SHP77 treated with DMSO at 0.1 percent for 48 hours (cell line): ENCODE measurements at regions not wholly inside any gene's neighbourhood (a gene's known extent, or its start where the extent isn't known, plus 50 kb on each side); places are given as distances from the start of the nearest gene placed in this dataset.
"Not testable (repeated sequence)": the region's sequence is repeated elsewhere in the genome, so short reads cannot be mapped to it uniquely, and the experiment has no call there.

Source experiments
- DNase-seq: peaks from one replicate; lab custom pipeline; 2025; lab: John Stamatoyannopoulos, UW

DNA sequence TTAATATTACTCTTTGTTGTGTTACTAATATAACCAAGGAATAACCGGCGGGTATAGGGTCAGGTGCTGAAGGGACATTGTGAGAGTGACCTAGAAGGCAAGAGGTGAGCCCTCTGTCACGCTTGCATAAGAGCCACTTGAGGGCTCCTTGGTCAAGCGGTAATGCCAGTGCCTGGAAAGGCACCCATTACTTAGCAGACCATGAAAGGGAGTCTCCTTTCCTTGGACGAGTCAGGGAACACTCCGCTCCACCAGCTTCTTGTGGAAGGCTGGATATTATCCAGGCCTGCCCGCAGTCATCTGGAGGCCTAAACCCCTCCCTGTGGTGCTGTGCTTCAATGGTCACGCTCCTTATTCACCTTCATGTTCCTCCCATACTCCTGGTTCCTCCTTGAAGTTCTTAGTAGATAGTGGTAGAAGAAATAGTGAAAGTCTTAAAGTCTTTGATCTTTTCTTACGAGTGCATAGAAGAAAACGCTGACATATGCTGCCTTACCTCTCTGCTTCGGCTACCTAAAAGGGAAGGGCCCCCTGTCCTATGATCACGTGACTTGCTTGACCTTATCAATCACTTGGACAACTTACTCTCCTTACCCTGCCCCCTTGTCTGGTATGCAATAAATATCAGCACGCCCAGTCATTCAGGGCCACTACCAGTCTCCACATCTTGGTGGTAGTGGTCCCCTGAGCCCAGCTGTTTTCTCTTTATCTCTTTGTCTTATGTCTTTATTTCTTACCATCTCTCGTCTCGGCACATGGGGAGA, 59.6 kb upstream of the DMRTB1 start:
- not testable (repeated sequence) for DNase-seq

DNA sequence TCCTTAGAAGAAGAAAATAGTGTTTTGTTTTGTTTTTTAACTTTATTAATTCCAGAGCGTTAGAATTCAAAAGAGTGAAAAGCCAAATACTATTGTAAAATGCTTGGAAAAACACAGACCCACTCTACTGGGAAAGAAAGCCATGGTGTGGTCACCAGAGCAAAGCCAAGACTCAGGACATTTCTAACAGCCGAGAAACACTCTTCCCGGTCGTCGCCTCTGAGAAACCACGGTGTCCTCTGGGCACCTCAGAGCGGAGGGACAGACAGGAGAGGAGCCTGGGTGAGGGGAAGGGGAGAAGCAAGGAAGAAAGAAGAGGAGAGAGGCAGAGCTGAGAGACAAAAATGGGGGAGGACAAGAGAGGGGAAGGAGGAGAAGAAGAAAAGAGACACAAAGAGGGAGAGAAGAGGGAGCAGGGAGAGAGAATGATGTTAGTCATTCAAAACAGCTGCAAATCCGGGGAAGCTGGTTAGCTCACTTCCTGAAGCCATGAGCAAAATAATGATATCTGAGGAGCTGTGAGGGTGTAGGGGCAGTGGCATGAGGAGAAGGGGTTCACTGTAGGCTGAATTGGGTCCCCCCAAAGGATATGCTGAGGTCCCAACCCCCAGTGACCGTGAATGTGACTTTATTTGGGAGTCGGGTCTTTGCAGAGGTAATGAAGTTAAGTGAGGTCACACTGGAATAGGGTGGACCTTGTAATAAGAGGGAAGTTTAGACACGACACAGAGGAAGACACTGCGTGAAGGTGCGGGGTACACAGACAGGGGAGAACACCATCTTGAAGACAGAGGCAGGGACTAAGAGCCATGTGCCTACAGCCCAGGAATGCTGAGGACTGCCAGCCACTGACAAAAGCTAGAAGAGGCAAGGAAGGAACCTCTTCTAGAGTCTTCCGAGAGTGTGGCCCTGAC, 58.2 kb upstream of the DMRTB1 start:
- DNase-seq = no peak

DNA sequence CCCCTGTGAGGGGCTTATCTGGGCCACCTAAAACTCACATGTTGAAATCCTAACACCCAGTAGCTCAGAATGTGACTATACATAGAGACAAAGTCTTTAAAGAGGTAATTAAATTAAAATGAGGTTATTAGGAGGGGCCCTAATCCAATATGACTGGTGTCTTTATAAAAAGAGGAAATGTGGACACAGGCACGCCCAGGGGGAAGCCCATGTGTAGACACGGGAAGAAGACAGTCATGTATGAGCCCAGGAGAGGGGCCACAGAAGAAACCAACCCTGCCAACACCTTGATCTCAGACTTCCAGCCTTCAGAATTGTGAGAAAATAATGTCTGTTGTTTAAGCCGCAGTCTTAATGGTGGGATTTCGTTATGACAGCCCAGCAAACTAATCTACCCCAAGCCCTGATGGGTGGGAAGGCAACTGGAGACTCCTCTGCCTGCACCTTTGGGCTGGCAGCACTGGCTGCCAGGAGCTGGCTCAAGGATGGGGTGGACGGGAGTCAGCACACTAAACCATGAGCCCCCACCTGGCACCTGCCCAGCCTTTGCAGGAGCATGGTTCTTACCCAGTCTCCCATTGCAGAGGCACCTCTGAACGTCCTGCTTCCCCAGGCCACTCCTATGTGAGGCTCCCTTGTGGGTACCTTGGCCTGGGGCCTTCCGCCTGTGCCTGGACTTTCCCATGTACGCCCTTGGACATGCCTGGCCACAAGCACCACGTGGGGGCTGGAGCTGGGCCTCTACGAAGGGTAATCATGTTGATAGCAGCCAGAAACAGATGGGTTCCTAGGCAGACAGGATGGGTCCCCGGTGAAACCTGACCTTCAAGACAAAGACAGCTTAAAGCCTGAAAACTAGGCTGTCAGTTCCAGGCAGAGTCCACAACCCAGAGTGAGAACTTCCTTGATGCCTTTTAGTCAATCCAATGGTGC, 57.1 kb upstream of the DMRTB1 start:
- no peak for DNase-seq

DNA sequence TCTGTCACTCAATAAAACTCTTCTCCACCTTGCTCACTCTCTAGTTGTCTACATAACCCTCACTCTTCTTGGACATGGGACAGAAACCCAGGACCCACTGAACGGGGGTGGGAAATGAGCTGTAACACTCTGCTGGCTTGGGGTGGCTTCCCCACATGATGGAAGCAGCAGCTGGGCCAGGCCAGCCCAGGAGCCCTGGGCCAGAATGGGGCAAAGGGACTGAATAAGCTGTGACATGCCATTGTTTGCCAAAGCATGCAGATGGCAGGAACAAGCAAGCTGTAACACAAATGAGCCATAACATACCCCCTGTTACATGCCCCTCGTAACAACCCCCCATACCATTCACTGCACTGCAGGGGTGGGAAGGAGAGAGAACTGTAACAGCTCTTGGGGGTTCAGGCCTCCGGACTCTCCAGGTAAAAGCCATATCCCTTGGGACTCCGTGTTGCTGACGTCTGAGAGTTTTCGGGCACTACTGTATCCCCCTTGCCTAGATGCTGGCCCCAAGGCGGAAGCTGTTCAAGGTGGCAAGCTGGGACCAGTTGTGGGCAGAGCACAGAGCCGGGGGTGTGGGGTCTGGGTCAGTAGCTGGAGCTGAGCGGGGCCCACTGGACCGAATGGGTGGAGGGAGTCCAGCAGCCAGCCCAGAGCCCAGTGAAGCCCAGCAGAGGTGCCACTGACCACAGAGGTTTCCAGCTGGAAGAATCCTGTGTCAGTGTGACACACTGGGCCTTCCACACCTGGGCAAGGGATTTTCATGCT, 56.1 kb upstream of the DMRTB1 start:
- DNase-seq = no peak

DNA sequence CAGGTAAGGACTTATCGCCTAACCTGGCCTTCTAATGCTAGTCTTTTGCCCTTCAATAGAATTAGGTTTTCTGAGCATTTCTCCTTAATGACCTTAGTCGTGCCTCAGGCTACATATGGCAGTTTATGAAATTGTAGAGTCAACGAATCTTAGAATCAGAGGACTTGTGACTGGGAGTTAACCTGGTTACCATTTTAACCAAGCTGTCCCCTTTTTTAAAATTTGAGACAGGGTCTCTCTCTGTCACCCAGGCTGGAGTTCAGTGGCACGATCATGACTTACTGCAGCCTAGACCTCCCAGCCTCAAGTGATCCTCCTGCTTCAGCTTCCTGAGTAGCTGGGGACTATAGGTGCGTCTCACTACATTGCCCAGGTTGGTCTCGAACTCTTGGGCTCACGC, 53.5 kb upstream of the DMRTB1 start:
- no peak for DNase-seq

DNA sequence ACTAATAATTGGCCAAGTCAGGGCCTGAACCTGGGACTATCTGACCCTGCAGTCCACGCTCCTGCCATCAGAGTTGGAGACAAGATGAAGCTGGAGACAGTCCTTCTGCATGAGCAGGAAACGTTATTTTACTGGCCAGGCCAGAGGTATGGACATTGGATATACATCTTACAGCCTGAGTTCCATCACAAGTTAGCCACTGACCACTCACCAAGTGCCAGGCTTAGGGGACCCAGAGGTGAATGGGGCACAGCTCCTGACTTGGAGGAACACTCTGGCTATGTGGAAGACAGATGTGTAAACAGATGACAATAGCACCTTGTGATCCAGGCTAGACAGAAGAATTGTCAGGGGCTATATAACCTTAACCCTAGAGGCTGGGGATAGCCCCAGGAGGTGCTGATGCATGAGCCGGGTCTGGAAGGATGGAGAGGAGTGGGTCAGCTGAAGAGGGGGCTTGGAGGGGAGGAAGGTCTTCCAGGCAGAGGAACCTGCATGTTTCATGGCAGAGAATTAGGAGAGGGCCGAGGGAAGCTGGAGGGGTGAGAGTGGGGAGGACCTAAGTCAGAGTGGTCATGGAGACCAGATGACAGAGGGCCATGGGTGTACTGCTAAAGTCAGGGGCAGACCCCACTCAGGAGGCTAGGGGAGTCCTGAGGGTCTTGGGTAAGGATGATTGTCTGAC, 52.5 kb upstream of the DMRTB1 start:
- DNase-seq = no peak

DNA sequence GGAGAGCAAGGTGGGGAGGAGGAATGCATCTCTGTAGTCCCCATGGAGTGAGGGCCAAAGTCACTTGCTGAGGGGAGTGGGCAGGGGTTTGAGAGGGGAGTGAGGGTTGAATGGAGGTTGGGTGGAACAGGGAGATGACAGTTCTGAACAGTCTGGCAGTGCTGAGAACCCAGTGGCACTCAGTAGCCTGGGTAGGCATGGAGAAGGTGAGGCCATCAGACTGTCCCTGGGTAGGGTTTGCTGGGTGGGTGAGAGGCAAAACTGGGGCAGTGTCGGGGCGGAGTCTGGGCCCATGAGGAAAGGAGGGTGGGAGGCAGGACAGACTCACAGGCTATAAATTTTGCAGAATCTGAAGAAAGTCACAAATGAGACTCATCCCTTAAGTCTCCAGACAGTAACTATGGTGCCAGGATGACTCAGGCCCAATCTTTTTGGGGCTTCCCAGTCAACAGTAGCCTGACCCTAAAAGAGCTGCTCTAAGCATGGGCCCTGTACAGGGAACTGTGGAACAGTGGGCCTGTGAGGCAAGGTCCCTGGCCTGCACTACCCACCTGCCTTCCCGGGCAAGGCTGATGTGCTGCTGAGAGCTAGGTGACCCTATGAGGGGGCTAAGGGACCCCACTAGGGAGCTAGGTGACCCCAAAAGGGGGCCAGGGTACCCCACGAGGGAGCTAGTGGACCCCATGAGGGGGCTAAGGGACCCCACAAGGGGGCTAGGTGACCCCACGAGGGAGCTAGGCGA, 51.0 kb upstream of the DMRTB1 start:
- DNase-seq = no peak

DNA sequence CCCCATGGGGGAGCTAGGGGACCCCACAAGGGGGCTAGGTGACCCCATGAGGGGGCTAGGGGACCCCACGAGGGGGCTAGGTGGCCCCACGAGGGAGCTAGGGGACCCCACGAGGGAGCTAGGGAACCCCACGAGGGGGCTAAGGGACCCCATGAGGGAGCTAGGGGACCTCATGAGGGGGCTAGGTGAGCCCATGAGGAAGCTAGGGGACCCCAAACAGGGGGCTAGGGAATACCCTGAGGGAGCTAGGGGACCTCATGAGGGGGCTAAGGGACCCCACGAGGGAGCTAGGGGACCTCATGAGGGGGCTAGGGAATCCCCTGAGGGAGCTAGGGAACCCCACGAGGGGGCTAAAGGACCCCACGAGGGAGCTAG, 50.5 kb upstream of the DMRTB1 start:
- DNase-seq = no peak

DNA sequence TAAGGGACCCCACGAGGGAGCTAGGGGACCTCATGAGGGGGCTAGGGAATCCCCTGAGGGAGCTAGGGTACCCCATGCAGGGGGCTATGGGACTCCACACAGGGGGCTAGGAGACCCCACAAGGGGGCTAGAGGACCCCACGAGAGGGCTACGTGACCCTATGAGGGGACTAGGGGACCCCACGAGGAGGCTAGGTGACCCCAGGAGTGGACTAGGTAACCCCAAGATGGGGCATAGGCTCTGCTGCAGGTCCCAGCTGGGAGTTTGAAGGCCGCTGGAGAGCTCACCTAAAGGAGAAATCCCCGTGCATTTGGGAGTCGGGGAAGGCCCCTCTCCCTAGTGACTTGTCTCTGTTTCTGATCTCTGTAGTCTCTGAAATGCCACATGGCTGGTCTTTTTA, 50.0 kb upstream of the DMRTB1 start:
- DNase-seq = no peak
